ENCODE measurements at regions not wholly inside any gene's neighbourhood (a gene's known extent, or its start where the extent isn't known, plus 50 kb on each side); places are given as distances from the start of the nearest gene placed in this dataset.
A peak's percentile ranks its signal among the peaks of the same experiment; 100 is the strongest.
"Not testable (repeated sequence)": the region's sequence is repeated elsewhere in the genome, so short reads cannot be mapped to it uniquely, and the experiment has no call there.

DNA sequence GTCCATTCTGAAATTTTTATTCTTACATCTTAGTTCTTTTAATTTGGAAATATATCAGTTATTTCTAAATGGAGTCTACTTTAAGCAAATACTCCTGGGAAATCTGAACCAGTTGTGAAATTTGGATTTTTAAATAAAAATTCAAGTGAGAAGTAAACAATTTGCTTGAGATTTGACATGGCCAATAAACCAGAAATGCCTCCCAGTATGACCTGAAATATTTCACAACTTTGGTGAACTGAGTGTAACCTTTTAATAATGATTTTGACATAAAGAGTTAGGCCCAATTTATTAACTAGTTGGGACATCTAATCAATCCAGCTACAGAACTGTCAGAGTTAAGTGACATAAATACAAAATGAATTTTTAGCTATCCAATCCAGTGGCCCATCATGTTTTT, 192.0 kb downstream of the ZC3H11B start:
- Histone ChIP-seq H3K4me1 (ENCODE audit: control insufficient read depth, insufficient read depth, low read length, poor library complexity, severe bottlenecking) (no peaks in the 10 kb centered on the region), H3K27ac (ENCODE audit: low read depth, low read length, severe bottlenecking) (no peak overlapping the region), H3K9me3 (ENCODE audit: control insufficient read depth, low read length) (no peaks in the 10 kb centered on the region), H3K36me3 (ENCODE audit: control insufficient read depth, insufficient read depth, low read length) (no peaks in the 10 kb centered on the region), H3K4me3 (ENCODE audit: extremely low read depth, insufficient read depth, low read length, poor library complexity, severe bottlenecking) (no peak overlapping the region)

DNA sequence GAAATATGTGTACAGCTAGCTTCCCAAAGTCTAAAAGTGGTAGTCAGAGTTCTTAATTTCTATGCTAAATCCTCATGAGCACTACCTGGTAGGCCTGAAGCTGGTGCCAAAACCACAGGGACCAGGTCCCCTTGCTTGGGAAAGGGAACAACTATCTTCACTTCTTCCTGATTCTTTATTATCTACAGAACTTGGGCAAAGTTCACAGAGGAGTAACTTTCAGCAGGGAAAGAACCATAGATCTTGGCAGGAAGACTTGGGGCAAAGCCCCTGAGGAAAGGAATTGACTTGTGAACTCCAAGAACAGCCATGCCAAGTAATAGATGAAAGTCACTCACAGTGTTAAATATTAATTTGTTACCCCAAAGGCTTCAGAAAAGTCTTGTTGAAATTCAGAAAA, 193.0 kb downstream of the ZC3H11B start:
- no peaks in the 10 kb centered on the region for H3K9me3 ChIP-seq (ENCODE audit: control insufficient read depth, low read length)
- H3K36me3 ChIP-seq (ENCODE audit: control insufficient read depth, insufficient read depth, low read length): no peaks in the 10 kb centered on the region
- no peaks in the 10 kb centered on the region for H3K4me1 ChIP-seq (ENCODE audit: control insufficient read depth, insufficient read depth, low read length, poor library complexity, severe bottlenecking)
- no peak overlapping the region for H3K27ac ChIP-seq (ENCODE audit: low read depth, low read length, severe bottlenecking)
- H3K4me3 ChIP-seq (ENCODE audit: extremely low read depth, insufficient read depth, low read length, poor library complexity, severe bottlenecking): no peak overlapping the region

DNA sequence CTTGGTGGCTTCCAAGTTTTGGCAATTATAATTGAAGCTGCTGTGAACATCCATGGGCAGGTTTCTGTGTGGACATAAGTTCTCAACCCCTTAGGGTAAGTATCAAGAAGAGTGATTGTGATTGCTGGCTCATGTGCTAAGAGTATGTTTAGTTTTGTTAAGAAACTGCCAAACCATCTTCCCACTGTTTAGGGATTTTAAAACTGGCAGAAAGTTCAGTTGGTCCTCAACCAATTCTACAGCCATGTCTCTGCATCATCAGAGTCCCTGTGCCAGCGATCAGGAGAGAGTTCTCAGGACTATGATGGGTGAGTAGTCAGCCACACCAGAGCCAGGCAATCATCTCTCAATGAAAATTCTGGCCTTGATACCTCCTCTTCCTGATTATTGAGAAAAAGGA, 193.8 kb downstream of the ZC3H11B start:
- H3K4me1 ChIP-seq (ENCODE audit: control insufficient read depth, insufficient read depth, low read length, poor library complexity, severe bottlenecking): no peaks in the 10 kb centered on the region
- H3K4me3 ChIP-seq (ENCODE audit: extremely low read depth, insufficient read depth, low read length, poor library complexity, severe bottlenecking): no peak overlapping the region
- no peak overlapping the region for H3K27ac ChIP-seq (ENCODE audit: low read depth, low read length, severe bottlenecking)
- no peaks in the 10 kb centered on the region for H3K36me3 ChIP-seq (ENCODE audit: control insufficient read depth, insufficient read depth, low read length)
- no peaks in the 10 kb centered on the region for H3K9me3 ChIP-seq (ENCODE audit: control insufficient read depth, low read length)
- WGBS, 2 experiments (ENCODE audit: insufficient coverage in 2 of 2): no CpG with 5 or more reads among the region's 1 CpG

DNA sequence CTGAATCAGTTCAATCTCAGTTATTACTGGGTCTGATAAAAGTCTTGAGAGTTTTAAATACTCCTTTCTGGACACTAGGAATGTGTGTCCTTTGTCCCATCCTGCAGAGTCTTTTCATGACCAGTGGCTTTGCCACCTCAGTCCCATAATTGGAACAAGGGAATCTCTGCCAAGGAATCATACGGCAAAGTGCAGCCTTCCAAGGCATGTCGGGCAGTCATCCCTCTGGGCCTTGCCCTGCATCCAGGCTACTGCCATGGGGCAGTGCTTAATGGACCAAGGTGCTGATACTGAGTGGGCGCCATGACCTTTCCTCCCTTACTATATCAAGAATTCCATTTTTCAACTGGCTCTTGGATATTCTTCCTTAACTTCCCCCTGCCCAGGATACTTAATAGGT, 195.3 kb downstream of the ZC3H11B start:
- Histone ChIP-seq H3K36me3 (ENCODE audit: control insufficient read depth, insufficient read depth, low read length) (no peaks in the 10 kb centered on the region), H3K27ac (ENCODE audit: low read depth, low read length, severe bottlenecking) (no peak overlapping the region), H3K4me1 (ENCODE audit: control insufficient read depth, insufficient read depth, low read length, poor library complexity, severe bottlenecking) (peaks cover 10% of the 10 kb centered on the region), H3K9me3 (ENCODE audit: control insufficient read depth, low read length) (no peaks in the 10 kb centered on the region), H3K4me3 (ENCODE audit: extremely low read depth, insufficient read depth, low read length, poor library complexity, severe bottlenecking) (no peak overlapping the region)
- 83 to 93% methylated on average over 2 to 3 of the region's 3 CpGs for WGBS, 2 experiments (ENCODE audit: insufficient coverage in 2 of 2)

DNA sequence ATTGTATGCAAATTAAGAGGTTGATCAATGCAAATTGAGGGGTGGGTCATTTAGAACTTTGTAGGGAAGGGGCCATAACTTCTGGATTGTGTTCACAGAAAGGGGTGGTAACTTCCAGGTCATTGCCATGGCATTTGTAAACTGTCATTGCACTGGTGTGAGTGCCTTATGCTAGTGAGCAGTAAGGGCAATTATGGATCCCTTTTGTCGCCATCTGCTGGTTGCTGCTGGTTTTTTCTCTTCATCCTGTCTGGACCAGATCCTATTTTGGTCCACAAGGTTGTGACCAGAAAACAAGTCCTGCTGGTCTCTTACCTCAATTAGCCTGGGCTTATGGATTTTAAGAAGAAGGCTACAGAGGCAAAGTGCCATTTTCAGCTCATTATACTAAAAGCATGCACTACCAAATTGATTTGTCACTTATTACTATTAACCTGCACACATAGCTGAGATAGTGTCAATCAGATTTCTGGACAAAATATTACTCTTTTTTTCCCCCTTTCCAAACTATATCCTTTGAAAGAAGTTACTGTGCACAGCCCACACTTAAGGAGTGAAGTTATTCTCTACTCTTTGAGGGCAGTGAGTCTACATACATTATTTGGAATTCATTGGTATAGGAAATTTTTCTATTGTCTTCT, 196.2 kb downstream of the ZC3H11B start:
- no peak overlapping the region for H3K4me3 ChIP-seq (ENCODE audit: extremely low read depth, insufficient read depth, low read length, poor library complexity, severe bottlenecking)
- H3K36me3 ChIP-seq (ENCODE audit: control insufficient read depth, insufficient read depth, low read length): no peaks in the 10 kb centered on the region
- H3K4me1 ChIP-seq (ENCODE audit: control insufficient read depth, insufficient read depth, low read length, poor library complexity, severe bottlenecking): peaks cover 10% of the 10 kb centered on the region
- no peaks in the 10 kb centered on the region for H3K9me3 ChIP-seq (ENCODE audit: control insufficient read depth, low read length)
- WGBS, 2 experiments (ENCODE audit: insufficient coverage in 2 of 2): 17 to 40% methylated on average over 1 of the region's 1 CpG
- no peak overlapping the region for H3K27ac ChIP-seq (ENCODE audit: low read depth, low read length, severe bottlenecking)

DNA sequence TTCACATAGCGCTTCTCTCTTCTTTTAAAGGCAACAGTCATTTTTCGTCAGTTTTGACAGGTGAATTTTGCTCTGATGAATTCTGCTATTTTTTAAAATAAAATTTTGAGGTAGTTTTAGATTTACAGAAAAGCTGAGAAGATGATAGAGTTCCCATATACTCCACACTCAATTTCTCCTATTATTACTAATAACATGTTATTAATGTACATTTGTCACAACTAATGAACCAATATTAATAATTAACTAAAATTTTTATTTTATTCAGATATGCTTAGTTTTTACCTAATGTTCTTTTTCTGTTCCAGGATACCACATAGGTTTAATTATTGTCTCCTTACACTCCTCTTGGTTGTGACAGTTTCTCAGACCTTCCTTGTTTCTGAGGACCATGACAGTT, 197.0 kb downstream of the ZC3H11B start:
- WGBS, 2 experiments (ENCODE audit: insufficient coverage in 2 of 2): 100% methylated on average over 1 of the region's 2 CpGs; no CpG with 5 or more reads in 1 of the 2 experiments
- Histone ChIP-seq H3K9me3 (ENCODE audit: control insufficient read depth, low read length) (no peaks in the 10 kb centered on the region), H3K4me1 (ENCODE audit: control insufficient read depth, insufficient read depth, low read length, poor library complexity, severe bottlenecking) (peaks cover 10% of the 10 kb centered on the region)

DNA sequence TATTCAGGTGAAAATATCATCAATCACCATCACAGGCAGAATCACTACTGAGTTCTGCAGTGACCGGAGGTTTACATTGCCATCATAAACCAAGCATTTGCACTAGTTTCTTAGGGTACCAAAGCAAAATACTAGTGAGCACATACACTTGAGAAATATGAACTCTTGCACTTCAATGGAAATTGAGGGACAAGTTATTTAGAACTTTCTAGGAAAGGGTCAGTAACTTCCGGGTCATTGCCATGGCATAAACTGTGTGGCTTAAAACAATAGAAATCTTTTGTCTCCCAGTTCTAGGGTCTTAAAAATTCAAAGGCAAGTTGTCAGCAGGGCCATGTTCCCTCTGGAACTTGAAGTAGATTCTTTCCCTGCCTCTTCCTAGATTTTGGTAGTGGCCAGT, 197.5 kb downstream of the ZC3H11B start:
- Histone ChIP-seq H3K36me3 (ENCODE audit: control insufficient read depth, insufficient read depth, low read length) (no peaks in the 10 kb centered on the region), H3K4me1 (ENCODE audit: control insufficient read depth, insufficient read depth, low read length, poor library complexity, severe bottlenecking) (peaks cover 10% of the 10 kb centered on the region), H3K9me3 (ENCODE audit: control insufficient read depth, low read length) (no peaks in the 10 kb centered on the region), H3K4me3 (ENCODE audit: extremely low read depth, insufficient read depth, low read length, poor library complexity, severe bottlenecking) (no peak overlapping the region), H3K27ac (ENCODE audit: low read depth, low read length, severe bottlenecking) (no peak overlapping the region)
- WGBS, 2 experiments (ENCODE audit: insufficient coverage in 2 of 2): 86 to 89% methylated on average over 1 to 2 of the region's 2 CpGs

More for the DNA sequence above, 197.0 kb downstream of the ZC3H11B start:
- no peak overlapping the region for H3K27ac ChIP-seq (ENCODE audit: low read depth, low read length, severe bottlenecking)
- H3K4me3 ChIP-seq (ENCODE audit: extremely low read depth, insufficient read depth, low read length, poor library complexity, severe bottlenecking): no peak overlapping the region
- H3K36me3 ChIP-seq (ENCODE audit: control insufficient read depth, insufficient read depth, low read length): no peaks in the 10 kb centered on the region

DNA sequence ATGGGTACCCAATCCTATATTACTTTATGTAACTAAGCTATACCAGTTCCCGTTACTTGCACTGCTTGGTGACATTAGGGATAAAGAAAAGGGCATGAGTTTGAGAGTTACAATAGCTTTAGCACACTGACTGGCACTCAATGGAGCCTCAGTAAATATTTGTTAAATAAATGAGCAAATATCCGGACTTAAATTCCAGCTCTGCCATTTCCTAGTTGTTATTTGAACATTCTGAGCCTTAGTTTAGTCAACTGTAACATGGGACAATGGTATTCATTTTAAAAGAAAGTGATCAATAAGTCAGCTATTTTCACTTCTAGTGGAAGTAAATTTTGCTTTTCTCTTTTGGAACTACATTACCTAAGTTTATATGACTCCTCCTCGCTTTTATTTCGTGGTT, 198.7 kb downstream of the ZC3H11B start:
- 83 to 94% methylated on average over 2 to 3 of the region's 4 CpGs for WGBS, 2 experiments (ENCODE audit: insufficient coverage in 2 of 2)
- H3K36me3 ChIP-seq (ENCODE audit: control insufficient read depth, insufficient read depth, low read length): no peaks in the 10 kb centered on the region
- H3K27ac ChIP-seq (ENCODE audit: low read depth, low read length, severe bottlenecking): peak overlapping the region; percentile 24
- peaks cover 10% of the 10 kb centered on the region for H3K4me1 ChIP-seq (ENCODE audit: control insufficient read depth, insufficient read depth, low read length, poor library complexity, severe bottlenecking)
- H3K4me3 ChIP-seq (ENCODE audit: extremely low read depth, insufficient read depth, low read length, poor library complexity, severe bottlenecking): no peak overlapping the region
- H3K9me3 ChIP-seq (ENCODE audit: control insufficient read depth, low read length): no peaks in the 10 kb centered on the region

DNA sequence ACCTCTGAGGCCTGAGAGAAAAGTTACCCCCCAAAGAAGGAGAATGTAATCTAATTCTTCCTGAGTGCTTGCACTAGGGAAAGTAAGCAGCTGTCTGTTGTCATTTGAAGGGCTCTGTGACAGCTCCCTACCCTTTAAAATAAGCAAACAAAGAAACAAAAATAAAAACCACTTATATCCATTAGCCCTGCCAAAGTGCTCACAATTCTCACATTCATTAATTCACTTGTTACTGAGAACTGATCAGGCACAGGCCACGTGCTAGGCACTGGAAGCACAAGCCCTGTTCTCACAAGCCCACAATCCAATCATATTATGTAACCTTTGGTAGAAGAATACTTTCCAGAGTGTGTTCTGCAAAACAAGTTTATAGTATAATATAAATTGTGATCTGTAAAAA, 199.4 kb downstream of the ZC3H11B start:
- no peaks in the 10 kb centered on the region for H3K9me3 ChIP-seq (ENCODE audit: control insufficient read depth, low read length)
- no peak overlapping the region for H3K4me3 ChIP-seq (ENCODE audit: extremely low read depth, insufficient read depth, low read length, poor library complexity, severe bottlenecking)
- peaks cover 10% of the 10 kb centered on the region for H3K4me1 ChIP-seq (ENCODE audit: control insufficient read depth, insufficient read depth, low read length, poor library complexity, severe bottlenecking)
- no peaks in the 10 kb centered on the region for H3K36me3 ChIP-seq (ENCODE audit: control insufficient read depth, insufficient read depth, low read length)
- H3K27ac ChIP-seq (ENCODE audit: low read depth, low read length, severe bottlenecking): peak overlapping the region; percentile 75
- no CpG with 5 or more reads among the region's 1 CpG for WGBS, 2 experiments (ENCODE audit: insufficient coverage in 2 of 2)

DNA sequence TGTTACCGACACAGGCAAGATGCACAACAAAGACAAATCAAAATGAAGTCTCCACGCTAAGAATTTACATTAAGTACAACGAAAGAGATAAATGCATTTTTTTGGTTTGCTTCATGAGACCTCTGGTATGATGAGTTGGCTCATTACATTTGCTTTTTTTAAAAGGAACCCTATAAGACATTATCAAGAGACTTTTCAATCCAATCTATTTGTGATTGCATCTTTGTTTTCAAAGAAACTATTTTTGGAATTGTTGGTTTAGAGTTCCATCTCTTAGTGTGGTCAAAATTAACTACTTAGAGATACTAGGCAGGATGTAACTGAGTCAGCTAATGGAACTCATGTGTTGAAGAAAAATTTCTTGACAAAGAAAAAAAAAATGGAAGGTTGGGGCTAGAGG, 200.1 kb downstream of the ZC3H11B start:
- H3K4me3 ChIP-seq (ENCODE audit: extremely low read depth, insufficient read depth, low read length, poor library complexity, severe bottlenecking): no peak overlapping the region
- H3K9me3 ChIP-seq (ENCODE audit: control insufficient read depth, low read length): no peaks in the 10 kb centered on the region
- H3K27ac ChIP-seq (ENCODE audit: low read depth, low read length, severe bottlenecking): peak overlapping the region; percentile 75
- WGBS, 2 experiments (ENCODE audit: insufficient coverage in 2 of 2): no CpG with 5 or more reads among the region's 3 CpGs
- H3K36me3 ChIP-seq (ENCODE audit: control insufficient read depth, insufficient read depth, low read length): no peaks in the 10 kb centered on the region
- peaks cover 10% of the 10 kb centered on the region for H3K4me1 ChIP-seq (ENCODE audit: control insufficient read depth, insufficient read depth, low read length, poor library complexity, severe bottlenecking)

DNA sequence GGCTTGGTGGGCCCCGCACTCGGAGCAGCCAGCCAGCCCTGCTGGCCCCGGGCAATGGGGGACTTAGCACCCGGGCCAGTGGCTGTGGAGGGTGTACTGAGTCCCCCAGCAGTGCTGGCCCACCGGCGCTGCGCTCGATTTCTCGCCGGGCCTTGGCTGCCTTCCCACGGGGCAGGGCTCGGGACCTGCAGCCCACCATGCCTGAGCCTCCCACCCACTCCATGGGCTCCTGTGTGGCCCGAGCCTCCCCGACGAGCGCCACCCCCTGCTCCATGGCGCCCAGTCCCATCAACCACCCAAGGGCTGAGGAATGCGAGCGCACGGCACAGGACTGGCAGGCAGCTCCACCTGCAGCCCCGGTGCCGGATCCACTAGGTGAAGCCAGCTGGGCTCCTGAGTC, 202.2 kb downstream of the ZC3H11B start:
- H3K9me3 ChIP-seq (ENCODE audit: control insufficient read depth, low read length); H3K4me3 ChIP-seq (ENCODE audit: extremely low read depth, insufficient read depth, low read length, poor library complexity, severe bottlenecking); H3K36me3 ChIP-seq (ENCODE audit: control insufficient read depth, insufficient read depth, low read length); H3K27ac ChIP-seq (ENCODE audit: low read depth, low read length, severe bottlenecking): not testable (repeated sequence)
- no CpG with 5 or more reads among the region's 22 CpGs for WGBS, 2 experiments (ENCODE audit: insufficient coverage in 2 of 2)
- H3K4me1 ChIP-seq (ENCODE audit: control insufficient read depth, insufficient read depth, low read length, poor library complexity, severe bottlenecking): peaks cover 11% of the 10 kb centered on the region
